Left ventricle myocardium inferior (tissue), 1 donor: ENCODE measurements at regions not wholly inside any gene's neighbourhood (a gene's known extent, or its start where the extent isn't known, plus 50 kb on each side); places are given as distances from the start of the nearest gene placed in this dataset.

ENCODE experiments used
- DNase-seq: peaks from one replicate; pipeline ENCODE4 v3.0.0-alpha.2; 2020
- H3K27ac ChIP-seq: fragments of 200-600 bp; replicated peaks from 2 replicates; pipeline ENCODE4 v1.8.0; 2021
- H3K27me3 ChIP-seq: fragments of 200-600 bp; 2 replicates; pipeline ENCODE4 v1.8.0; 2021; ENCODE audit warnings: low read depth
- H3K36me3 ChIP-seq: fragments of 200-600 bp; 2 replicates; pipeline ENCODE4 v1.8.0; 2021
- H3K4me1 ChIP-seq: fragments of 200-600 bp; 2 replicates; pipeline ENCODE4 v1.8.0; 2021
- H3K4me3 ChIP-seq: fragments of 200-600 bp; 2 replicates; pipeline ENCODE4 v1.8.0; 2021; ENCODE audit warnings: mild to moderate bottlenecking, moderate library complexity
- H3K9me3 ChIP-seq: fragments of 200-600 bp; replicated peaks from 2 replicates; pipeline ENCODE4 v1.8.0; 2021
- CTCF ChIP-seq: fragments of 200-600 bp; IDR thresholded peaks from 2 replicates; pipeline ENCODE4 v1.8.0; 2021; ENCODE audit warnings: antibody characterized with exemption, mild to moderate bottlenecking, borderline replicate concordance
- intact Hi-C: fragments of 100-400 bp; cut with micrococcal nuclease; formaldehyde crosslinking; loops from one replicate; pipeline ENCODE4 v1.11.0; 2022
- donor health status: DM: no; HTN: yes; CAD: no; lungs with severe emphysema.

- H3K27ac ChIP-seq, result no peak overlapping the region
- intact Hi-C loops, result no loop called here
- no peak overlapping the region for H3K4me3 ChIP-seq
- TF ChIP-seq CTCF, result no peak
- DNase-seq, result no peak
- H3K4me1 ChIP-seq, result no peaks in the 10 kb centered on the region
- H3K27me3 ChIP-seq, result no peaks in the 10 kb centered on the region
- H3K36me3 ChIP-seq, result no peaks in the 10 kb centered on the region
- peaks cover 16% of the 10 kb centered on the region for H3K9me3 ChIP-seq
Observed at GRCh38 chr18:54503131-54503894, 87.7 kb upstream of the DYNAP start.

- Histone ChIP-seq H3K4me3 (no peak overlapping the region), H3K9me3 (peaks cover 6% of the 10 kb centered on the region), H3K4me1 (no peaks in the 10 kb centered on the region), H3K27me3 (no peaks in the 10 kb centered on the region), H3K36me3 (no peaks in the 10 kb centered on the region), H3K27ac (no peak overlapping the region)
- intact Hi-C loops, result no loop called here
- no peak for TF ChIP-seq CTCF
- DNase-seq, result no peak
Observed at GRCh38 chr18:54506516-54507261, 84.4 kb upstream of the DYNAP start.

GRCh38 chr18:54509793-54510192 is 81.3 kb upstream of the DYNAP start:
- no peak overlapping the region for H3K27ac ChIP-seq
- TF ChIP-seq CTCF, result no peak
- H3K27me3 ChIP-seq, result no peaks in the 10 kb centered on the region
- DNase-seq, result no peak
- intact Hi-C loops, result no loop called here
- no peak overlapping the region for H3K4me3 ChIP-seq
- H3K4me1 ChIP-seq, result no peaks in the 10 kb centered on the region
- H3K9me3 ChIP-seq, result no peaks in the 10 kb centered on the region
- H3K36me3 ChIP-seq, result no peaks in the 10 kb centered on the region

GRCh38 chr18:54515149-54515548 is 75.9 kb upstream of the DYNAP start:
- H3K4me3 ChIP-seq, result no peak overlapping the region
- no peaks in the 10 kb centered on the region for H3K9me3 ChIP-seq
- no peak overlapping the region for H3K27ac ChIP-seq
- no peaks in the 10 kb centered on the region for H3K27me3 ChIP-seq
- intact Hi-C loops, result no loop called here
- no peaks in the 10 kb centered on the region for H3K4me1 ChIP-seq
- no peaks in the 10 kb centered on the region for H3K36me3 ChIP-seq
- no peak for TF ChIP-seq CTCF
- no peak for DNase-seq

GRCh38 chr18:54517521-54517920 is 73.5 kb upstream of the DYNAP start:
- Histone ChIP-seq H3K27ac (no peak overlapping the region), H3K9me3 (no peaks in the 10 kb centered on the region), H3K27me3 (no peaks in the 10 kb centered on the region), H3K4me1 (no peaks in the 10 kb centered on the region), H3K36me3 (no peaks in the 10 kb centered on the region), H3K4me3 (no peak overlapping the region)
- no peak for TF ChIP-seq CTCF
- DNase-seq, result no peak
- intact Hi-C loops, result no loop called here
